Activated CD4-positive, alpha-beta T cell treated with anti-CD3 and anti-CD28 coated beads, Interleukin-2, Interleukin-6, amounts not matched to agents 100 ng/mL and 50 ng/mL, durations not matched to agents 16 hours and 8 hours (primary cell): ENCODE measurements at regions not wholly inside any gene's neighbourhood (a gene's known extent, or its start where the extent isn't known, plus 50 kb on each side); places are given as distances from the start of the nearest gene placed in this dataset.
A peak's percentile ranks its signal among the peaks of the same experiment; 100 is the strongest.

Experiments used
- DNase-seq: peaks from one replicate; pipeline ENCODE4 v3.0.0-alpha.2; 2020

- DNase-seq: no peak
Observed at GRCh38 chr9:89697553-89697952, 92.7 kb downstream of the GADD45G start.

- DNase-seq: no peak
Observed at GRCh38 chr9:89698411-89699005, 93.7 kb downstream of the GADD45G start.

GRCh38 chr9:89699646-89700045 lies 94.8 kb downstream of the GADD45G start:
- no peak for DNase-seq

GRCh38 chr9:89701221-89701798 lies 96.5 kb downstream of the GADD45G start:
- DNase-seq: peak; percentile 81

- DNase-seq: no peak
Observed at GRCh38 chr9:89702401-89702800, 97.6 kb downstream of the GADD45G start.

GRCh38 chr9:89705651-89706050 lies 100.8 kb downstream of the GADD45G start:
- DNase-seq: no peak

- no peak for DNase-seq
Observed at GRCh38 chr9:89706086-89706485, 101.3 kb downstream of the GADD45G start.

GRCh38 chr9:89706731-89707191 lies 101.9 kb downstream of the GADD45G start:
- DNase-seq: no peak

- no peak for DNase-seq
Observed at GRCh38 chr9:89710697-89711096, 105.9 kb downstream of the GADD45G start.

- DNase-seq: no peak
Observed at GRCh38 chr9:89711866-89712265, 107.1 kb downstream of the GADD45G start.

- DNase-seq: no peak
Observed at GRCh38 chr9:89712283-89712682, 107.5 kb downstream of the GADD45G start.

GRCh38 chr9:89714321-89714720 lies 109.5 kb downstream of the GADD45G start:
- DNase-seq: no peak

GRCh38 chr9:89715318-89715858 lies 110.6 kb downstream of the GADD45G start:
- peak; percentile 20 for DNase-seq

- no peak for DNase-seq
Observed at GRCh38 chr9:89715881-89716280, 111.1 kb downstream of the GADD45G start.

- no peak for DNase-seq
Observed at GRCh38 chr9:89716559-89716958, 111.7 kb downstream of the GADD45G start.

- DNase-seq: no peak
Observed at GRCh38 chr9:89718176-89718575, 113.4 kb downstream of the GADD45G start.

GRCh38 chr9:89718651-89719050 lies 113.8 kb downstream of the GADD45G start:
- no peak for DNase-seq

GRCh38 chr9:89719202-89719601 lies 114.4 kb downstream of the GADD45G start:
- DNase-seq: no peak

- DNase-seq: no peak
Observed at GRCh38 chr9:89720696-89721175, 115.9 kb downstream of the GADD45G start.

GRCh38 chr9:89721176-89721700 lies 116.4 kb downstream of the GADD45G start:
- no peak for DNase-seq

GRCh38 chr9:89721971-89722530 lies 117.2 kb downstream of the GADD45G start:
- no peak for DNase-seq

- DNase-seq: no peak
Observed at GRCh38 chr9:89722712-89723111, 117.9 kb downstream of the GADD45G start.

GRCh38 chr9:89723469-89724100 lies 118.8 kb downstream of the GADD45G start:
- DNase-seq: no peak
